GM18499 (cell line): ENCODE measurements at regions not wholly inside any gene's neighbourhood (a gene's known extent, or its start where the extent isn't known, plus 50 kb on each side); places are given as distances from the start of the nearest gene placed in this dataset.

Experiments
- ATAC-seq: cut with Tn5 transposase; IDR thresholded peaks from one replicate; pipeline ENCODE4 v1.9.1; 2021; ENCODE audit warnings: moderate number of reproducible peaks; ENCODE audit not compliant: insufficient read depth, unreplicated experiment

DNA sequence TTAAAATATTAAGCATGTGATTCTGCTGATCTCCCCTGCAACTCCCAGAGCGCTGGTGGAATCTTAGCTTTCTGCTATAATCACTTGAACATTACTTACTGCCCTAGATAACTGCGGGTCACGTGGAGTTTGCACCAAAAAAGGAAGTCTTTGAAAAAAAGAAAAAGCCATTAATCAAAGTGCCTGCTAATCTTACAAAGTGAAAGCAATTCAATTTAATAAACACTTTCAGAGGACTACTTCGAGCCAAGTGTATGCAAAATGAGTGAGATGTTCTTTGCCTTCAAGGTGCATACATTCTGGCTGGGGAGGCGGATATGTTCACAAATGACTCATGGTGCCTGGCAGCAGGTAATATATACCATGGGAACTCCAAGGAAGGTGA is 109.9 kb upstream of the GAP43 start:
- no peak for ATAC-seq

DNA sequence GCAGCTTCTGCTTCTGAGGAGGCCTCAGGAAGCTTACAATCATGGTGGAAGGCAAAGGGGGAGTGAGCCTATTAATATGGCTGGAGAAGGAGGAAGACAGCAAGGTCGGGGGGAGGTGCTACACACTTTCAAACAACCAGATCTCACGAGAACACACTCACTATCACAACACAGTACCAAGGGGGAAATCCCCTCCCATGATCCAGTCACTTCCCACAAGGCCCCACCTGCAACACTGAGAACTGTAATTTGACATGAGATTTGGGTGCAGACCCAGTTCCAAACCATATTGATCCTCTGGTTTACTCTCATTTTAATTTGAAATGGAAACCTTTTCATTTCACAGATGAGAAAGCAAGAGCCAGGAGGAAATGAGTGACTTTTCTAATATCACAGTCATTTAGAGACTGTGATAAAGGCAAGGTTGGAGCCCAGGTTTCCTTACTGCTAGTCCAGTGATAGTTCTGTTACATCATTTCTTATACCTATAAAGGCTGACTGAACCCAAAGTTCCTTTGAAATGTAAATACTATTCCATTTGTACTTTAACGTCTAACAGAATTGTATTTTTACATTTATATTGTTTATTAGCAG is 105.8 kb upstream of the GAP43 start:
- ATAC-seq = no peak

DNA sequence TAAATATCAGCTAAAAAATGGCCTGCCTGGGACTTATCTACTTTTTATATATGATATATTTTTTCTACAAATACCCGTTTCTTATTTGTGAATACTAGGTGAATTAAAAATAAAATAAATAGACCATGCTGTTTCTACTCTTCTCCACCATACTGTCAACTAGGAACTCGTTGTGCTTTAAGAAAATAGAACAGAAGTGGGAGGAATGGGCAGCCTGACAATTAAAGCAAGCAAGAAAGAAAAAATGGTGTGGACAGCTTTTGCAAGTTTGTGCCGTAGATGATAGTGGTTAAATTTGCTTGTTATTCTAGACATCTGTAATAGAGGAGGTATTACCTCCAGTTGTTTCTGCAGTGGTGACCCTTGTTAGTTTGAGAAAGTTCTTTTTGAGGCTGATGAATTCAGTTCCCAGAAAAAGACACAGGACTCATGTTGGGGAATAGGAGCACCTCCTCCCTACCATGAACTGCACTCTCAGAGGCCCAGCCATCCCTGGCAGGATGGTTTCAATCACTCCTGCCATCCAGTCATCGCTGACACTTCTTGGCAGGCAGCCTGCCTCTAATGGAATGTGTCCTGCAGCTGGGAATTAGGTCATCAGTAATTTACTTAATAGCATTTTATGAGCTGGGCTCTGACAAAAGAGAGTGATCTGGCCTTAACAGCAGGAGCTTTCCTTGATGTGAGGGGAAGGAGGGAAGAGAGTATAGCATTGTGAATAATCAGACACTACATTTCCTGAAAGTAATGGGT is 105.0 kb upstream of the GAP43 start:
- ATAC-seq = no peak

DNA sequence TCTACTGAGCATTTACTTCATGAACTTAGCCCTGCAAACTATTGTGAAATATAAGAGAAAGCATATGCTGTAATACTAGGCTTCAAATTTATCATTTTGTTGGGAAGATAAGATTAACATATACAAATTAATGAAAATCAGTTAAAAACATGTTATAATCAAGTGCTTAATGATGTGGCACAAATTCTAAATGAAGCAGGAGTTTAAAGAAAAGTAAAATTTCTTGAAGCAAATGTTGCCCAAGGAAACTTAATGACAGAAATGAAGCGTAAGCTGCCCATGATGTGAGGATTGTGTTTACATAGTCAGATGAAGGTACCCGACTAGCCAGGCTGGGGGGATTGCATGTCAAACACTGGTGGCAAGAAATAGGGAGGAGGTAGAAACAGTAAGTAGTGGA is 103.1 kb upstream of the GAP43 start:
- no peak for ATAC-seq

DNA sequence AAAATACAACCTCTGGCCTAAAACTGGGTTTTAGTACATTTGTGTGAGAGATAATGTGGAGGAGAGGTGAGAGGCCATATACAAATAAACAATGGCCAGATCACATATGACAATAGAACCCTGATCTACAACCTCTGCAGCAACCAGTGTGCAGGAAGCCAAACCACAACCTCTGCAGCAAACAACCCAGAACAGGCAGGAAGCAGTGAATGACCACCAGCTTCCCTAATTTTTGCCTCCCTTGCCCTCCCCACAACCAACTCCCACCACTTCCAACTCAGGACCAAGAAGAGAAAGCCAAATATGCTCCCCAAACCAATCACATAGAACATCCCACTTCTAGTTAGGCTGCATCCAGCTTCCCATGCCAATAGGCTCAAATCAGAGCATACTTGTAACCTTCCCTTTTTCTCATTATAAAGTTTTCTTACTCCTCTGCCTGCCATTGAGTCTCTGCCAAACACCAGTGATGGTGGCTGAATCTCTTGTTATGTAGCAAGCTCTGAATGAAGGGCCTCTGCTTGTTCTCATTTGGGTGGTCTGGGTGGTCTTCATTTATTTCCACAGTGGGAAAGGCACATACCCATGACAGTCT is 102.6 kb upstream of the GAP43 start:
- ATAC-seq = no peak

DNA sequence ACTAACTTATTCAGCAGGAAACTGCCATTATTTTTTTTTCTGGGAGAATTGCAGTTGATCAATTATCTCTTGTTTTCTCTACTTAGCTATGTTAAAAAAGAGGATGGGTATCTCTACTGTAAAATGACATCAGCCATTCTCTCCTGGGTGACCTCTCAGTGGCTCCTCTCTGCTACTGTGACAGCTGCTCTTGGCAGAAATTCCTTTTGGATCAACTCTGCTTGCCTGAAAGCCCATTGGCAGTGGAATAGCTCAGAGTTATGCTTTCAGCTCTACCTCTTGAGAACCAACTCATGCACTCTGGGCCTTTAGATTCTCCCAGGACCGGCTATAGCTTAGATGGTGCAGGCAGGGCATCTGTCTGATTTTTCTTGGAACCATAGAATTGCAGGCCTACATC is 99.9 kb upstream of the GAP43 start:
- ATAC-seq = no peak

DNA sequence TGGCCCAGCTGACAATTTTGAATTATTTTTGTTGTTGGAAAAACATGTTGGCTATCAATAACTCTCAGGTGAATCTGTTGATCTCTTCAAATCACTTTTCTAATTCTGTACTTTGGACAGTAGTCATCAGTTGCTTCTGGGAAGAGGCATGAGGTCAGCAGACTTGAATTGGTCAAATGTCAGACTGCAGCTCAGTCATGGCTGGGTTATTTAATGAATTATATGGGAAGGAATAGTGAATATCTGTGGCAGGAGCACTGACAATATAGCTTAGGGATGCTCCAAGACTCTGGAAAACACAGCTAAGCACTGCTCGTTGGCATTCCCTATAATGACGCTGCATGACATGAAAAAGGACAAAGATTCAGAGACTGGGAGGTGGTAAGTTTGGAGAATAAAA is 98.8 kb upstream of the GAP43 start:
- no peak for ATAC-seq

DNA sequence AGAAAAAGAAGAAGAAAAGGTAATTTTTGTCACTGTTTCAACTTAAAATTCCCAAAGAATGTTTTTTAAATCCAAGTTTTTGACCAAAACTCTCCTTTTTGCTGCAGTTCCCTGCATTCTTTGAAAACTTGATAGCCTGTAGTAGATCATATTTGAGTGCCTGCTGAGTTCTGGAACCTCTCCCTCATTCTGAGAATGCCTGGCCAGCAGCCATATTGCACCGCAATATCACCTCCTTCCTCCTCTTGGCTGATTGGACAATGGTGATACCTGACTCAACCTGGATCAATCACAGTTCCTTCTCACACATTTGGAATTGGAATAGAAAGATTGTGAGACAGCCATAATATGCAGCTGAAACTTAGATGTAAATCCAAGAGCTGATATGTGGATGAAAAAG is 97.6 kb upstream of the GAP43 start:
- no peak for ATAC-seq

DNA sequence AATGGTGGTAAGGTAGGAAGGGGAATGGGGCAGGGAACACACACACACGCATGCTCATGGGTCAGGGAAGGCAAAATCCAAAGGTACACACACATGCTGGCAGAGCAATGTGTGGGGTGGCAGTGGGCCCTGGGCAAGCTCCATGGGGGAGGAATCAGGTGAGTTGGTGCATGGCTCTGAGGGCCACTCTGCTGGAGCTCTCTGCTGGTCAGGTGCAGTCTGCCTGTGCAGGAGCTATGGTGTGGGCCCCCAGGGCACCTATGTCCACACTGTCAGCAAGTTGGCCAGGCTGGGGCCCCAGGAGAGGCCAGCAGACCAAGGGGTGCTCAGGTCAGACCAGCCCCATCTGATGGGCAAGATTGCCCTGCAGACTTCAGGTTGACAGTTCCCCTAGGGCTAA is 90.1 kb upstream of the GAP43 start:
- no peak for ATAC-seq

DNA sequence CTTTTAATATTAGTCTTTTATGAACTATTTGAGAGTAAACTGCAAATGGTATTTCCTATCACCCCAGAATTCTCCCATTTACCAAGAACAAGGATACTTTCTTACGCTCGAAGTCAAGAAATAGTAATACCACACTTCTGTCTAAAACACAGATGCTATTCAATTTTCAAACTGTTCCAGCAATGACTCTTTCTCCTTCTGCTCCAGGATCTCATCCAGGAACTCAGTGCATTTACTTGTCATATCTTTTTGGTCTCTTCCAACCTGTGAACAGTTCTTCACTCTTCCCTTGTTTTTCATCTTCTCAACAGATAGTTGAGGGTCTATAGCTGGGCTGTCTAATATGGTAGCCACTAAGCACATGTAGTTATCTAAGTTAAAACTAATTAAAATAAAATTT is 87.1 kb upstream of the GAP43 start:
- no peak for ATAC-seq

DNA sequence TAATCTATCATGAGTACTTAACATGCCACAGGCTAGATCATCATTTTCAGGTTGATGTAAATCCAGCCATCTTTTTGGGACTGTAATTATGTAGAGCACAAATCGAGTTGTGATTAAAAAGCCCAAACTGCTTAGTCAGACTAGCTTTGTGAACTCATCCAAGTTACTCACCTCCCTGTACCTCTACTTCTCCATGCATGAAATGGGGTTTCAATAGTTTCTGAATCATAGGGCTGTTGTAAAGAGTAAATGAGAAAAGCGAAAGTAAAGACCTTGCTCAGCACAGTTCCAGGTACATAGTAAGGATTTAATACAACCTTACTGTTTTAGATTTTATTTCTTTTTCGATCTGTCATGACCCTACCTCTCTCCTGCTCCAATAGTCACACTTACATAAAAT is 85.6 kb upstream of the GAP43 start:
- no peak for ATAC-seq

DNA sequence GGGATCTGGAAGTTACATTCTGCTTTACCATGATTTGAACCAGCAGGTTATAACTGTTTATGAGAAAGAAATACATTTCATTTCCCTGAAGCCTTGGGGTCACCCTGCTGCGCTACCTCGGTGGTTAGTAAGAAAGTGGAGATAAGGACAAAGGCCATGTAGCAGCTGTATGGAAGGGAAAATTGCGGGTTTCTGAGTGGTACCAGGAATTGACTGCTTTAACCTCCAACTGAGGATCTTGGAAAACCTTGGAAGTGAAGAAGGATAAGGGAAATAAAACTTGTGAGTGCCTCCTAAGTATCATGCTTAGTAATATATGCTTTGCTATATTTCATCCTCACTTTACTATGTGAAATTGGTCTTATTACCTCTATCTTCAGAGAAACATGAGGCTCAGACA is 76.1 kb upstream of the GAP43 start:
- ATAC-seq = no peak

DNA sequence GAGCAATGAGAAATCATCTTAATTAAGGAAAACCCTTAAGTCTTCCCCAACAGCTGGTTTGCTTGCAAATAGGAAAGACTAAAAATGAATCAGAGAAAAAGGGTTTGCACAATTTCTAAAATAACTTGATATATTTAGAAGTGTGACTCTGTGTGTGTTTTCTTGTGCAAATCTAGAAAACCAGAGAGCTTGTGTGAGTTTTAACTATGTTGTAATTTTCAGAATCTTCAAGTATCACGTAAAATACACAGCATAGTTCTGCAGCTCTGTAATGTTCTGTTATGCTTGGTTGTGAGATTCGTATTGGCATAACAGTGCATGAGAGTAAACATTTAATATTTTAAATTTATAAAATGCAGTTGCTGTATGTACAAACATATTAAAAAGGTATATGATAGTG is 74.7 kb upstream of the GAP43 start:
- no peak for ATAC-seq

DNA sequence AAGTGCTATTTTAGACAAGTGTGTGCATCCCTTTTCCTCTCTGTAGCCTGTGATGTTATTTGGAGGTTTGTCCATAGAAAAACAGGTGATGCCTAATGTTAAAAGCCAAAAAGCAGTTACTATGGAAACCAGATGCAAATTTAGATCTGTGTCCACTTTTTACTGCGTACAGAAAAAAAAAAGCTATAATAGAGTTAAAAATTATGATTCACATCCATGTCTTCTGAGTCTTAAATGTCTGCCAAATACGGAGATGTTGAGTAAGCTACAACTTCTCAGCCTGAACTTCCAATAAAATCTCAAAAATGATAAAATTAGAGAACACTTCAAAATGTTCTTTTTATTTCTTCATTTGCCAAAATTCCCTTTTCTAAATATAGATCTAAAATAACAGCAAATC is 74.2 kb upstream of the GAP43 start:
- ATAC-seq = no peak

DNA sequence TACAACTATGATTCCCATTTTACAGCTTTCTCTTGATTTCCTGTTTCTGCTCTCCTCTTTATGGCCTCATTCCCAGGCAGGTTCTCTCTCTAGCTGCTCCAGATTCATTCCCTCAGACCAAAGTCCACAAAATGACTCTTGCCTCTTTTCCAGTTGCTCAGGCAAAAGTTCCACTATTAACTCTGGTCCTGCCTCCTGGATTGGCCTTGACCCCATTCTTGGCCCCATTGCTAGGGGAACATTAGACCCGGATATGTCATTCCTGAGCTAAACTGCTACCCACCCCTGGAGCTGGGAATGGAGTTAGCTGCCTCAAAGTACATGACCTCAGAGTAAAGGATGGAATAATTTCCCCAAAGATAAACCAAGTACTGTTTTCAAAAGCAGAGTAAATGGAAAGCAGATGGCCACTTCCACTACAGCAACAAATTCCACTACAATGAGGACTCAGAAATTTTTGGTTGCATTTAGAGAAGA is 73.0 kb upstream of the GAP43 start:
- no peak for ATAC-seq

DNA sequence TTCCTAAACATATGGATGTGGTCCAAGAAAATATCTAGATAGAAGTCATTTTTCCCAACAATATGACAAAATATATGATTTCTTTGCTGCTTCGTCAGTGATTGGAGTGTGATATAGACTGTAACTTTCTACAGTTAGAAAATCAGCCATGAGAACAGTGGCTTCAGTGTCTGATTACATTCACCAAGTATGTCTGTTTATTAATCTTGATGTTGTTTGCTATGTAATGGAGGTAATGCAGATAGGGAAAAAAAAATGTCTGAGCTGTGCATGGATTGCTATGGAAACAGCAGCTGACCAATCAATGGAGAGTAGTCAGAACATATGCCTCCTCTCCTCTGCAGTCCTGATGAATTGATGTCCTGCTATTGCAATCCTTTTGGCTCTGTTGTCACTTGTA is 72.3 kb upstream of the GAP43 start:
- no peak for ATAC-seq

DNA sequence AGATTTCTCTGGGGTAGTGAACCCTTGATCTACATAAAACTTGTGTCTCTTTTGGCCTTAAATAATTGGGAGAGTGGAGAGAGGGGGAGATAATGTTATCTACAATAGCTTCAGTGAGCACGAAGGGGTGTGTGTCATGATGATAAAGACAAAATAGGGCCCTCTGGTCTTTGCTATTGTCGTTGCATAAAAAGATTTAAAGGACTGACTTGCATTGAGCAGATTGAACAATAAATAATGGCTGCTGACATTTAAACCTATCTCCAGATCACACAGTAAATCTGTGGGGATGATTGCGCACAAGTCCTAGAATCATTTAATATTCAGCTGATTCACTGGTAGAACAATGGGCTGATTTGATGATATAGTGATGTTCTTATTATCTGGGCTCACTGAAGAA is 71.3 kb upstream of the GAP43 start:
- no peak for ATAC-seq

DNA sequence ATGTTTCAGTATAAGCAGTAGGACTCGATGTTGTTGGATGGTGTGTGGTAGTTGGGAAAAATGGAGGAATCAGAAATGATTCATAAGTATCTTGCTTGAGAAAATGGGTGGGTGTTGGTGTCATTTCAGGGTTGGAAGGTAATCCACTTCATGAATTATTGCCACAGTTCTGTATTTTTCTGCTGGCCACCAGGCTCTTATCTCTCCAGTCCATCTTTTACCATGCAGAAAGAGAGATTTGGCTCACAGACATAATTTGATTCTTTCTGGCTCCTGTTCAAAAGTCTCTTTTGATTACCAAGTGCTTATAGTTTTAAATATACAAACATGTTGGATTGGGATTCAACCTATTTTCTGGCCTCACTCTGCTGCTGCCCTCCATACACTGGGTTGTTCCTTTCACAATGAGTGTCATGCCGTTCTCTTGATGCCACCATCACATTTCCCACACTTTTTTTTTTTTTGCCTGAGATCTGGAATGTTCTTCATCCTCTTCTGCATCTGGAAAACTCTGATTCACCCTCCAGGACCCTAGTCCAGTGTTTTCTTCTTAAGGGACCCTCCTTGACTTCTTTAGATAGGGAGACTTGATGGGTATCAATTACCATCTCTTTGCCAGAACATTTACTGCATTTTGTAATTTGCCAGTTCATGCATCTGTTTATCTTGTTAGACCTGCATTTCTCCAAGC is 69.4 kb upstream of the GAP43 start:
- ATAC-seq = no peak

DNA sequence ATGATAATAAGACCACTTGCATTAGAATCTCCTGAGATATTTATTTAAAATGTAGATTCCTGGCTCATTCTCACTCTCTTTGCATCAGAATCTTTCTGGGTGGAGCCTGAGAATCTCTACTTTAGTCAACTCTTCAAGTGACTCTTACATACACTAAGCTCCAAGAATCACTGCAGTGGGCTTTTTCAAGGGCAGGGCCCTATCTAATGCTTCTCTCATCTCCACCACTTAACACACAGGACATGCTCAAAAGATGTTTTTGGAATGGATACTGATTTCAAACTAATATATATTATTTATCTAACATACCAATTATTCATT is 68.9 kb upstream of the GAP43 start:
- no peak for ATAC-seq

DNA sequence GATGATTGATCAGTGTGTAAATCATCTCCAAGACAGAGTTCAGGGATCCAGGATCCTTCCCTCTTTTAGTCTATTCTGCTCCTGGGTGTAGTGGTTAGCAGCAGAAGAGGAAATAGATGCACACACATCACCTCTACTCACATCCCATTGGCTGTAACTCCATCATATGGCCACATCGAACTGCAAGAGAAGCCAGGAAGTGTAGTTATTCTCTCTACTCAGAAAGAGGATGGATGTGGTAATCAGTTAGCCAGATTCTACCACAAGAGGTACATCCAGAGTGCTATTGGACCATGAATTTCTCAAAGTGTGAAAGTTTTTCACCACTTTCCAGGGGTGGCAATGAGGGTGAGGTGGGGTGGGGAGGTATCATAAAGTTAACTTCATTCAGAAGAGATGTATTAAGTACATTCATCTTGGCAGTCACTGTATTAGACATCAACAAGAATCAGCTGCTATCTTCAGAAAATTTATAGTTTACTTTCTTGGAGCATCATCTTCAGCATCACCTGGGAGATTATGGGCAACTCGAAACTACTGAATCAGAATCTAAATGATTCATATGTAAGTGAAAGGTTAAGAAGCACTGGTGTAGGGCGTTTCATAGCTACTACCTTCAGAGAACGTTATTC is 60.6 kb upstream of the GAP43 start:
- ATAC-seq = no peak

DNA sequence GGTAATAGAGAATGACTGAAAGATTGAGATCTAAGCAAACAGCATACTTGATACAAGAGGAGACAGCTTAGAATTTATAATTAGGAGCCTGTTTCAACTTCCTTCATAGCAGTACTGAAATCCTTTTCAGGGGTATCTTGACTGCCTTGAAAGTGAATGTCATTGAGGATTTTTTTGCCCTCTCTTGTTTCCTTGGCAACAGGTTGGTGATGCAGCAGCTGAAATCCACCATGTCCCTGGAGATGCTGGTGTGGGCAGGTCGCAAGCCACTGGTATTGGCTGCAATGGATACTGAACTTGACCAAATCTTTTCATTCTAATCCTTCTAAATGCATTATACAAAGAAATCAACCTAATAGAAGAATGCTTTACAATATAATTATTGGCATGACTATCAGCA is 59.3 kb upstream of the GAP43 start:
- ATAC-seq = no peak
